HG03378 (cell line): ENCODE measurements at regions not wholly inside any gene's neighbourhood (a gene's known extent, or its start where the extent isn't known, plus 50 kb on each side); places are given as distances from the start of the nearest gene placed in this dataset.

Experiments
- ATAC-seq: cut with Tn5 transposase; IDR thresholded peaks from one replicate; pipeline ENCODE4 v1.9.1; 2021; ENCODE audit warnings: mild to moderate bottlenecking, moderate library complexity; ENCODE audit not compliant: unreplicated experiment

GRCh38 chr7:118013252-118014010 lies 140.2 kb upstream of the CTTNBP2 start:
- no peak for ATAC-seq

DNA sequence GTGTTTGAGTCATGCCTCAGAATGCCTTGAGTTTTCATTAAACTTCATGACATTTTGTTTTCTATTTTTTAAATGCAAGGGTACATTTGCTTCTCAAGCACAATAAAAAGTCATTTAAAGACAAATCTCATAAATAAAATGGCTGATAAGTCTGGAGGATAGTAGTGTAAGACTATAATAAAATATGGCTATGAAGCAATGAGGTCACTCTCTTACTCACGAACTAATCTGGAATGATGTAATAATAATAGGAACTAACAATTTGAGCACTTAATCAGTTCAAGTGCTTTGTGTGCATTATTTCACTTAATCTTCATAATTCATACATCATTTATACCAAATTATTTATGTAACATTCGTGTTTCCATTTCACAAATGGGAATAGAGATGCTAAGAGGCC lies 149.3 kb upstream of the CTTNBP2 start:
- ATAC-seq, result no peak

- no peak for ATAC-seq
Observed at GRCh38 chr7:118026791-118027190, 153.6 kb upstream of the CTTNBP2 start.

DNA sequence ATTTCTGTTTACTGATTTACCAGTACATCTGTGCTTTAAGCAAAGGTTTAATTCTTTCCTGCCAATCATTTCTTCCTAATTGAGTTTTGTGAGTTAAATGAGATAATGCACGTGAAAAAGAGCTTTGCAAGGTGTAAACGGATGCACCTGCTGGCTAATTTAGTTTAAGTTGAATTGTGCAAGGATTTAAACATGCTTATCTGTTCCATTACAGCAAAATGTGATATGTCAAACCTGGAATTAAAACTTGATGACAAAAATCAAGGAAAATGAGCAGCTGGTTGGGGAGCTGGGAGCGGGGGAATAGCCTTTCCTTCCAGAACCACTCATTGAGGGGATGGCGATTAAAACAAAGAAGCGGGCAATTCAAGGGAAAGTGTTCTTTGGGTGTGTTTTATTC lies 155.0 kb upstream of the CTTNBP2 start:
- ATAC-seq, result no peak

- no peak for ATAC-seq
Observed at GRCh38 chr7:118029826-118030422, 154.0 kb upstream of the LSM8 start.

- no peak for ATAC-seq
Observed at GRCh38 chr7:118033273-118033672, 150.7 kb upstream of the LSM8 start.

DNA sequence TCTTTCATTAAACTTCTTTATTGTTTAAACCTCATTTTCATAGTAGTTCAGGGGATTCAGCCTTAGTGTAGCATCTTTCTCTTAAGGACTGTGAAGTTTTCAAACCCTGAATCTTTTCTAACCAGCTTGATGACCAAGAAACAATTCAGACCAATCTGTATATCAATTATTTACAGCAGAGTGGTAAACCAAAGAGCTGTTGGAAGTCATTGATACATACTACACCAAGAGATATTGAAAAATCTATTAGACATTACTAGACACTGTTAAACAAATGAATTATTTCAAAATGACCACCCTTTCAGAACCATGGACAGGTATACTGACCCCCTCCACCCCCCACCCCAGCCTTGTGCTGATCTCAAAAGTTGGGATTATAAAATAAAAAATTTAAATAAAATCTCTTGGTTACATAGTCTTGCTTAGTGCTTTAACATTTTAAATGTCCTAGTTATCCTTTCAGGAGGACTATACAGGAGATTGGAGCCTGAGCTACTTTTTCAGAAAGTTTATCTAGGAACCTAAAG lies 143.9 kb upstream of the LSM8 start:
- ATAC-seq, result peak; percentile 36

GRCh38 chr7:118040562-118040961 lies 143.4 kb upstream of the LSM8 start:
- peak; percentile 92 for ATAC-seq

DNA sequence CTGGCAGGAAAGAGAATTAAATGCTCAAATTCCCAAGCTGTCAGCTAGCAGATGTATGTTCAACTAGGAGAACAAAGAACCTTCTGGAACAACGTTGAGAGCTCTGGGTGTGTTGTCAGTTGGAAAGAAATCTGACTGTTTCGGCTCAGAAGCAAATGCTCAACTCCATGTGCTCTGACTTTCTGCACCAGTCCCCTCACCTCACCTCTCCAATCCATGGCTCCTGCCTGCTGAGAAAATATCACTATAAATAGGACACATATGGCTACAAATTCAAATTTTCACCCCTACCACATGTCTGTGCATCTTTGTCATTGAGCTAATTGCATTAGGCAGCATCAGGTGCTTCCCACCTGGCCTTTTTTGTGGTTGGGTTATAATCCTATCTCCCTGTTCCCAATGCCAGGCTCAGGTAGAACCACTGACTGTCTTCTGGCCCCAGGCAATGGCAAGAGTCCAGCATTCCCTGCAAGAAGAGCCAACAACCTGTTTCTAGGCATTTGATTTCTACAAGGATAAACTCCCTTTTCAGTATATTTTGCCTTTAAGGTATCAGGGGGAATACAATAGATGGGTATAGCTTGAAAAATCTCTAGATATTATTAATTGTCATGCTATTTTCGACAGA lies 142.6 kb upstream of the LSM8 start:
- ATAC-seq, result no peak

DNA sequence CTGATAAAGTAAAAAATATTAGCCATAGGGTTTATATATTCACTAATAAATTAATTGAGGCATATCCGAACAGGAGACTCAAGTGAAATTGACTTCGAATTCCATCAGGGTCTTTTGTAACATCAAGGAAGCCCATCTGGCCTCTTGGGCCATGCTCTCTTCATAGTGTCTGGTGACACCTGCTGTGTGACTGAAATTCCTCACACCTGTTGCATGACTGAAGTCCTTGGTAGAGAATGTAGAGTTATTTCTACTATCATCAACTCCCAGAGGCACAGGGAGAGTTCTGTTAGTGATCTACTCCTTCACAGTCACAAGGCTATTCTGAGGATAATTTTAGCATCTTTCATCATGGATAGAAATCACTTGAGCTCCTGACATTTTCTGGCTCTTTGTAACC lies 138.3 kb upstream of the LSM8 start:
- ATAC-seq, result no peak

DNA sequence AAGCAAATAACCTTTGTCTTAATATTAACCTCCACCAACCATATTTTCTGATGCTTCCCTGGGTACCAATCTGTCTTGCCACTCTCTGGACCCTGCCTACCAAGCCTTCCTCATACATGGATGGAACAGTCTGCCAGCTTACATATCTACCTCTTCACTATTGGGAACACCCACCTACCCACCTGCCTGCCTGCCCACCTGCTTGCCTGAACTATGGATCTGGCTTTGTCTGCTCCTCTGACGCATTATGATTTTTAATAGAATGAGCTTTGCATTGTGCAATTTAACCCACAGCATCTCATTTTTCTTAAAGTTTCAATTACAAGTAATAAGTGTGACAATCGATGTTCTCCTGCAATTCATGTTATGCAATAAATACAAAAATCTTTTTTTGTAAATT lies 137.9 kb upstream of the LSM8 start:
- no peak for ATAC-seq

DNA sequence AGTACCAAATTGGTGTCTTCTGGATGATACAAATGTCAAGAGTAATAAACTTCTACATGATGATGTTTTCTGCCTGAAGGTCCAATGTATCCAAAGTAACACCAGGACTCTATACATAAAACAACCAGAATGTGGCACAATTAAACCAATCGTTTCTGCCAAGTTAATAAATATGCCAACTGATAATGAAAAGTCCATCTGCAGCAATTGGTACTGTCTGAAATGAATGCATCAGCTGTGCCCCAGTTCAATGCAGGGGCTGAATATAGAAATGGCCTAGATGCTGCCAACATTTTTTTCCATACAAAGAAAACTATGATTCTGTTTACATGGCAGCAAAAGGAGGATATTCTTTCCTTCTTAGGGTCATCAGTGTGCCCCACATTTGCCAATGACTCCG lies 137.2 kb upstream of the LSM8 start:
- ATAC-seq, result no peak

- no peak for ATAC-seq
Observed at GRCh38 chr7:118052336-118052735, 131.6 kb upstream of the LSM8 start.

DNA sequence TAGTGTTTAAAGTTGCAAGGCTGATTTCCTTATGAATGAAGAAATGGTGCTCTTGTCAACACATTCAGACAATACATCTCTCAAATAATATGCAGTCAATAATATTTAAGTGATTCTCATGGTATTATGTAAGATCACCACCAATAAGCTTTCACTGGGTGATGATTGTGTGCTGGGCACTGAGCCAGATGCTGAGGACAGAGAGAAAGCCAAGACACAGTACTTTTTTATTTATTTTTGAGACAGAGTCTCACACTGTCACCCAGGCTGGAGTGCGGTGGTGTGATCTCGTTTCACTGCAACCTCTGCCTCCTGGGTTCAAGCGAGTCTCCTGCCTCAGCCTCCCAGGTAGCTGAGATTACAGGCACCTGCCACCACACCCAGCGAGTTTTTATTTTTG lies 130.6 kb upstream of the LSM8 start:
- no peak for ATAC-seq

DNA sequence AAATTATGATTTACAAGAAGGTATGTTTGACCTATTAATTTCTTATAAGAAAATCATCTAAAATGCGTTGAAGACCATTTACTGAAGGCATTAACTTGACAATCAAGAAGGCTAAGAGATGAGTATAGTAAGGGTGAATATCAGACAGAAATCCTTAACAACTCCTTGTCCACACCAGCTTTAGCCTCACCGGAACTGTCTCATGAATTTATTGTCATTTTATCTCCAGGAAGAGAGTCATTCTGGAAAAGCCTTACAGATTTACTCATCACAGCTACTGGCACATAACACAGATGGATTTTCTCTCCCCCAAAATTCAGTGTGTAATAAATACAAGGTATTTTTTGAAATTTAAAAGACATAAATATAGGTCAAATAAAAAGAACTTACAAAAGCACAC lies 129.4 kb upstream of the LSM8 start:
- ATAC-seq, result no peak

- ATAC-seq, result no peak
Observed at GRCh38 chr7:118055647-118056046, 128.3 kb upstream of the LSM8 start.

- ATAC-seq, result no peak
Observed at GRCh38 chr7:118057404-118057803, 126.6 kb upstream of the LSM8 start.

DNA sequence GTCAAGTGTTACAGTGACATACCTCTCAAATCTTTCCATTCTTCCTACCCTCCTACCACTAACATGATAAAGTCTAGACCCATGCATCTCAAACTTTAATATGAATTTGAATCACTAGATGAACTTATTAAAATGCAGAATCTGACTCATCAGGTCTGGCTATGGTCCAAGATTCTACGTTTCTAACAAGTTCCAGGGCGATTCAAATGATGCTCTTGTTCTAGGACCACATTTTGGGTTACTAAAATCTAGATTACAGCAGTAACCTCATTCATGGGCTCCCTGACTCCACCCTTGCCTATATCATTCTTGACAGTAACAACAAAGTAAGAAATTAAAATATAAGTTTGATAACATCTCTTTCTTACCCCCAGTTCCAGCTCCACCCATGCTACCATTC lies 124.8 kb upstream of the LSM8 start:
- no peak for ATAC-seq

DNA sequence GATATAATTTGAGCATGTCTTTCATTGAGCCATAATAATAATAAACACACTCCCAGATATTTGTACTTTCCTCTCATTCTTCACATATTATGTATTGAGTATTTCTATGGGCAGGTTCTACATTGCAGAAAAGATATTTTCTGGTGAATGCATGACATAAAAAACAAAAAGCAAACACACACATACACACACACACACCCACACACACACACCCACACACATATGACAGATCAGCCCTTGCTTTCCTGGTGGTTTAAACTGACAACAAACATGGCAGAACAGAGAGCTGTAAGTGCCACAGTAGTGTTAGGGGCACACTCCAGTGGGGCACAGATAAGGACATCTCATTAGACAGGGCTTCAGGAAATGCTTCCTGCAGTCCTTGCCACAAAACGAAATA lies 123.3 kb upstream of the LSM8 start:
- ATAC-seq, result no peak

DNA sequence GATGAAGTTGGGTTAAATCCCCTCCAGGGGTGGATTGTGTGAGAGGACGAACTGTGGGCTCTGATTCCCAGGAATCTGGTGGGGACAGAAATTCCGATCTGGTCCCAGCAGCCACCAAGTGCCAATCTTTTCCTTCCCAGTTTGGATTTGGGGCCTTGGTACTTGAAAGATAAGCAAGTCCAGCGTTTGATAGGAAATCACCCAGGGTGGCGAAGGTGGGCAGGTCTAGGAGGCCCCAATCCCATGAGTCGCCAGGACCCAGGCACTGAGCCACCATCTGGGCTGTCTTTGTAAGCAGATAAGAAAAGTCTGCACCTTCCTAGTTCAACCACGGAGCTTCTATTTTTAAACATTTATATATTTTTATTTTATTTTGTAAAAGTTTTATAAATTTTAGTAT lies 122.6 kb upstream of the LSM8 start:
- ATAC-seq, result no peak

GRCh38 chr7:118072893-118073674 lies 110.9 kb upstream of the LSM8 start:
- no peak for ATAC-seq
